ENCODE measurements at regions not wholly inside any gene's neighbourhood (a gene's known extent, or its start where the extent isn't known, plus 50 kb on each side); places are given as distances from the start of the nearest gene placed in this dataset.

DNA sequence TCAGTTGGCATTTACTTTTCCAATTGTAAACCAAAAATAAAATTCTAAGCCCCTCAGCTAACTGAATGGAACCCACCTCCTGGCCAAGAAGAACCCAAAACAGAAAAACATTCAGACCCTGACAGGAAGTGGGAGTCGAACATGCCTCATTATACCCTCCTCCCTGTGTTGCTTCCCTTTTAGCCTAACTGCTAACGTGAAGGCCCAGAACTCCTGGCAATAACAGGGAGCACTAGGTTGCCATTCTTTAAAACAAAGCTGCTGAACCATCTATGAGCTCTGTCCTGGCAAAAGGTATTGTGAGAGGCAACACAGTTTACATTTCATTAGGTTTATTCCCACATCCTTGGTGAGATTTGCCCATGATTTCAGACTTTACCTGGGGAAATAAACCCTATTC is 481.4 kb downstream of the CHSY3 start:
- Mint-ChIP-seq H3K4me1 (no peaks in the 10 kb centered on the region), H3K4me3 (no peak overlapping the region), H3K9me3 (no peaks in the 10 kb centered on the region), H3K36me3 (ENCODE audit: low read depth) (no peaks in the 10 kb centered on the region), H3K27me3 (ENCODE audit: low read depth) (no peaks in the 10 kb centered on the region), H3K27ac (ENCODE audit: unreplicated experiment) (peak overlapping the region; percentile 15)
- DNase-seq (ENCODE audit: low read depth, low spot score), result no peak
- TF ChIP-seq, protein P1, sequence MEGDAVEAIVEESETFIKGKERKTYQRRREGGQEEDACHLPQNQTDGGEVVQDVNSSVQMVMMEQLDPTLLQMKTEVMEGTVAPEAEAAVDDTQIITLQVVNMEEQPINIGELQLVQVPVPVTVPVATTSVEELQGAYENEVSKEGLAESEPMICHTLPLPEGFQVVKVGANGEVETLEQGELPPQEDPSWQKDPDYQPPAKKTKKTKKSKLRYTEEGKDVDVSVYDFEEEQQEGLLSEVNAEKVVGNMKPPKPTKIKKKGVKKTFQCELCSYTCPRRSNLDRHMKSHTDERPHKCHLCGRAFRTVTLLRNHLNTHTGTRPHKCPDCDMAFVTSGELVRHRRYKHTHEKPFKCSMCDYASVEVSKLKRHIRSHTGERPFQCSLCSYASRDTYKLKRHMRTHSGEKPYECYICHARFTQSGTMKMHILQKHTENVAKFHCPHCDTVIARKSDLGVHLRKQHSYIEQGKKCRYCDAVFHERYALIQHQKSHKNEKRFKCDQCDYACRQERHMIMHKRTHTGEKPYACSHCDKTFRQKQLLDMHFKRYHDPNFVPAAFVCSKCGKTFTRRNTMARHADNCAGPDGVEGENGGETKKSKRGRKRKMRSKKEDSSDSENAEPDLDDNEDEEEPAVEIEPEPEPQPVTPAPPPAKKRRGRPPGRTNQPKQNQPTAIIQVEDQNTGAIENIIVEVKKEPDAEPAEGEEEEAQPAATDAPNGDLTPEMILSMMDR (conservative IDR thresholded peaks at IDR 0.05), result no peak

DNA sequence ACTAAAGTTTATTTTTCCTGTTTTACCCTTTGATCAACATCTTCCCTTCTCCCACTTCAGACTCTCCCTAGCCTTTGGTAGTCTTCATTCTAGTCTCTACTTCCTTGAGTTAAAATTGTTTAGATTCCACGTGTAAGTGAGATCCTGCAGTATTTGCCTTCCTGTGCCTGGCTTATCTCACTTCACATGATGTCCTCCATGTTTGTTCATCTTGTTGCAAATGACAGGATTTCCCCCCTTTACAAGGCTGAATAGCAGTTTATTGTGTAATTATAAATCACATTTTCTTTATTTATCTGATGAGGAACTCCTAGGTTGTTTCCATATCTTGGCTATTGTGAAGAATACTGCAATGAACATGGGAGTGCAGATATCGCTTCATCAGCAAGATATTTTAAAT is 461.7 kb downstream of the CHSY3 start:
- TF ChIP-seq, protein P1 (conservative IDR thresholded peaks at IDR 0.05), result no peak
- DNase-seq (ENCODE audit: low read depth, low spot score), result no peak
- Mint-ChIP-seq H3K27ac (ENCODE audit: unreplicated experiment) (no peak overlapping the region), H3K9me3 (no peaks in the 10 kb centered on the region), H3K4me1 (no peaks in the 10 kb centered on the region), H3K27me3 (ENCODE audit: low read depth) (no peaks in the 10 kb centered on the region), H3K4me3 (no peak overlapping the region), H3K36me3 (ENCODE audit: low read depth) (no peaks in the 10 kb centered on the region)

DNA sequence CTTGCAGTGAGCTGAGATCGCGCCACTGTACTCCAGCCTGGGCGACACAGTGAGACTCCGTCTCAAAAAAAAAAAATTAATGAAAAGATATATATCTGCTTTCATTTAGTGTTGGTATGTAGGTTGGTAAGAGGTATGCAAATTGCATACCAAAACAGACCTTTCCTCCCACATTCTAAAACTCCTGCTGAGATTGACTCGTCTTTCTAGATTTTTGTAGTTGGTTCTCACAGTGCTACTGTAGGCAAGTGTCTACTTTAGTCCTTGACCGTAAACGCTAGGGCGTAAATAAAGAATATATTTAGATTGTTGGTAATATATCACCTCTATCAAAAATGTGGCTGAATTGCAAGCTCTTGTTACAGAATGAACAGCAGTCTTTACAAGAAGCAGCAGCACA is 445.9 kb downstream of the CHSY3 start:
- Mint-ChIP-seq H3K4me3 (no peak overlapping the region), H3K4me1 (no peaks in the 10 kb centered on the region), H3K27ac (ENCODE audit: unreplicated experiment) (no peak overlapping the region), H3K27me3 (ENCODE audit: low read depth) (no peaks in the 10 kb centered on the region), H3K36me3 (ENCODE audit: low read depth) (no peaks in the 10 kb centered on the region), H3K9me3 (peaks cover 2% of the 10 kb centered on the region)
- TF ChIP-seq, protein P1 (conservative IDR thresholded peaks at IDR 0.05), result no peak
- no peak for DNase-seq (ENCODE audit: low read depth, low spot score)

DNA sequence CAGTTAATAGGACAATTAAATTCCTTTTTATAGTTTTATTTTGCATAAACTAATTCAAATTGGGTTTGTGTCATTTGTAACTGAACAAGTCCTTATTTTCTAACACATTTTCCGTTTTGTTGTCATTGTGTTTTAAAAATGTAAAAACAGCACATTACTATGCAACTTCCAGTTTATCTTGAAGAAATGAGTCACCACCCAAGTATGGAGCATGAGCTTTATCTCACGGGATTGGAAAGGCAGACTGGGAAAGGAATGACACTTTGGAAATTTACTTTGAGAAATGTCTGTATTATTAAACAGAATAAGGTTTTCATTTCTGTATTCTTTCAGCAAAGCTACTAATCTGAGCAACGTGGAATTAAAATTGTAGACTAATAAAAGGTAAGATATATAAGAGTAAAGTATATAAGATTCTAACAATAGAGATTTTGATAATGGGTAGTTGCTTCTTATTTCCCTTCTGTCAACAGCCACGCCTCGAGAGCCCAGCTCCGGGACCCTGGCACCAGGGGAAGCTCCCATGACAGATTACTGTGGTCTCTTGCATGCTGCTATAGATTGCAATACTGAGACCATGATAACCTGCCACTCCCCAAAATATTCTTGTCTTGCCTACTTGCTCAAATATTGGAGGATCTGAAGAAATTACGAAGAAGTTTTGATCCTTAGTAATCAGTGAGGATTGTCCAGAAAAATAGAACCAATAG is 433.1 kb downstream of the CHSY3 start:
- no peak for DNase-seq (ENCODE audit: low read depth, low spot score)
- Mint-ChIP-seq H3K4me1 (no peaks in the 10 kb centered on the region), H3K27me3 (ENCODE audit: low read depth) (no peaks in the 10 kb centered on the region), H3K4me3 (no peak overlapping the region), H3K36me3 (ENCODE audit: low read depth) (no peaks in the 10 kb centered on the region), H3K9me3 (no peaks in the 10 kb centered on the region), H3K27ac (ENCODE audit: unreplicated experiment) (no peak overlapping the region)
- TF ChIP-seq, protein P1 (conservative IDR thresholded peaks at IDR 0.05), result no peak

DNA sequence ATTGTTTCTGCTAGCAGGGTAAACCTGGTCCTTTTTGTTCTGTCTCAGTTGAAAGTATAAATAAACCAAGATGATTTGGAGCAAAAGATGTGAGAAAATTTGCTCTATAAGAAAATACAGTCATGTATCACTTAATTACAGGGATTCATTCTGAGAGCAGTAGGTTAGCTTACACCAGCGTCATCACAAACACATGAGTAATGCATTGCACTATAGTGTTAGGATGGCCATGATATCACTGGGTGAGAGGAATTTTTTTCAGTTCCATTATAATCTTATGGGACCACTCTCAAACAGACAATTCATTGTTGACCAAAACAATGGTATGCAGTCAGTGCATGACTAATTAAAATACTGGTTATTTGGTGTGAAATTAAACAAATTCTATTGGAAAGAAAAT is 430.9 kb downstream of the CHSY3 start:
- Mint-ChIP-seq H3K27me3 (ENCODE audit: low read depth) (no peaks in the 10 kb centered on the region), H3K27ac (ENCODE audit: unreplicated experiment) (no peak overlapping the region), H3K4me1 (no peaks in the 10 kb centered on the region), H3K36me3 (ENCODE audit: low read depth) (no peaks in the 10 kb centered on the region), H3K4me3 (no peak overlapping the region), H3K9me3 (peaks cover 2% of the 10 kb centered on the region)
- TF ChIP-seq, protein P1 (conservative IDR thresholded peaks at IDR 0.05), result no peak
- DNase-seq (ENCODE audit: low read depth, low spot score), result no peak
